Upper lobe of left lung (tissue), 6 donors: ENCODE measurements at regions not wholly inside any gene's neighbourhood (a gene's known extent, or its start where the extent isn't known, plus 50 kb on each side); places are given as distances from the start of the nearest gene placed in this dataset.

Experiments used
- ATAC-seq, 2 donors: fragments of 200-7000 bp; cut with Tn5 transposase; one replicate each; pipeline ENCODE4 v1.9.1; 2022; ENCODE audit warnings: mild to moderate bottlenecking in 2 of 2, moderate library complexity in 2 of 2; ENCODE audit not compliant: low FRiP score in 2 of 2
- DNase-seq, 2 donors: peaks; one replicate each; pipeline ENCODE4 v3.0.0-alpha.2; 2019 to 2020
- H3K27ac ChIP-seq, 4 donors: fragments of 200-600 bp; sonication (generic); one replicate each; pipeline ENCODE4 v1.5.1; 2016 to 2019
- H3K27me3 ChIP-seq, 4 donors: fragments of 200-600 bp; sonication (generic); one replicate each; pipeline ENCODE4 v1.5.1; 2017 to 2019
- H3K36me3 ChIP-seq, 4 donors: fragments of 200-600 bp; sonication (generic); one replicate each; pipeline ENCODE4 v1.5.1; 2016 to 2019
- H3K4me1 ChIP-seq, 4 donors: fragments of 200-600 bp; sonication (generic); one replicate each; pipeline ENCODE4 v1.5.1; 2018 to 2019
- H3K4me3 ChIP-seq, 4 donors: fragments of 200-600 bp; sonication (generic); one replicate each; pipeline ENCODE4 v1.5.1; 2017 to 2019; ENCODE audit warnings: mild to moderate bottlenecking in 2 of 4, moderate library complexity in 1 of 4
- H3K9me3 ChIP-seq, 4 donors: fragments of 200-600 bp; sonication (generic); one replicate each; pipeline ENCODE4 v1.5.1; 2018 to 2019
- EP300 ChIP-seq, 4 donors: sonication (generic); formaldehyde crosslinking; IDR thresholded peaks; one replicate each; pipeline ENCODE4 v1.5.1; 2017; ENCODE audit warnings: antibody characterized with exemption in 4 of 4, control low read depth in 2 of 4
- POLR2A ChIP-seq, 4 donors: fragments of 450-650 bp; IDR thresholded peaks; one replicate each; pipeline ENCODE4 v1.5.1; 2016 to 2017; ENCODE audit warnings: antibody characterized with exemption in 4 of 4, mild to moderate bottlenecking in 2 of 4
- POLR2AphosphoS5 ChIP-seq, 2 donors: sonication (generic); formaldehyde crosslinking; IDR thresholded peaks; one replicate each; pipeline ENCODE4 v1.5.1; 2017; ENCODE audit warnings: antibody characterized with exemption in 2 of 2
- WGBS, 2 donors: methylation state at CpG; one replicate each; pipeline ENCODE4 v1.1.5; 2017 to 2018; 5-methylcytosine and 5-hydroxymethylcytosine counted together
- TF ChIP-seq, protein P1 (sequence below), 6 experiments: fragments of 450-650 bp in 4 of 6; fragments of 200-600 bp in 2 of 6; sonication (generic) in 2 of 6; IDR thresholded peaks; one replicate each; pipeline ENCODE4 v1.5.1; 2016 to 2019; ENCODE audit warnings: antibody characterized with exemption in 6 of 6
- donor health status: DM: no; HTN: no; CAD: no; lungs with moderate emphysema.
- donor health status: DM: no; HTN: yes; CAD: no; lungs with severe emphysema.

DNA sequence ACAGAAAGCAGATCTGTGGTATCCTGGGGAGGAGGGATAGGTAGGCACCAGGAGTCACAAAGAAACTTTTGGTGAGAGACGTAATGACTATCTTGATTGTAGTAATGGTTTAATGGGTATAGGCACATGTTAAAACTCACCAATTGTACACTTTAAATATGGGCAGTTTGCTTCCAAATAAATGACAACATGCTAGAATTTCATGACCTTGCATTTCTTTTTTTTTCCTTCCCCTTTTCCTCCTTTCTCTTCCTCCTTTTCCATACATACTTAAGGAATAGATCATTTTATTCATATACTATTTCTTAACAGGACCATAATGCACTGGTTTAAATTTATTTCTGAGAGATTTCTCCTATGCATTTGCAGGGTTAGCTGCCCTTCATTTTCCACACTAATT lies 341.8 kb downstream of the TMEM182 start:
- no peak for ATAC-seq
- H3K4me3 ChIP-seq = no peak overlapping the region
- H3K27me3 ChIP-seq = no peaks in the 10 kb centered on the region
- H3K4me1 ChIP-seq = no peaks in the 10 kb centered on the region
- no peak for TF ChIP-seq EP300 (IDR thresholded peaks at IDR 0.05)
- no peak for TF ChIP-seq POLR2AphosphoS5 (IDR thresholded peaks at IDR 0.05)
- no peak for TF ChIP-seq POLR2A (IDR thresholded peaks at IDR 0.05)
- TF ChIP-seq, protein P1, sequence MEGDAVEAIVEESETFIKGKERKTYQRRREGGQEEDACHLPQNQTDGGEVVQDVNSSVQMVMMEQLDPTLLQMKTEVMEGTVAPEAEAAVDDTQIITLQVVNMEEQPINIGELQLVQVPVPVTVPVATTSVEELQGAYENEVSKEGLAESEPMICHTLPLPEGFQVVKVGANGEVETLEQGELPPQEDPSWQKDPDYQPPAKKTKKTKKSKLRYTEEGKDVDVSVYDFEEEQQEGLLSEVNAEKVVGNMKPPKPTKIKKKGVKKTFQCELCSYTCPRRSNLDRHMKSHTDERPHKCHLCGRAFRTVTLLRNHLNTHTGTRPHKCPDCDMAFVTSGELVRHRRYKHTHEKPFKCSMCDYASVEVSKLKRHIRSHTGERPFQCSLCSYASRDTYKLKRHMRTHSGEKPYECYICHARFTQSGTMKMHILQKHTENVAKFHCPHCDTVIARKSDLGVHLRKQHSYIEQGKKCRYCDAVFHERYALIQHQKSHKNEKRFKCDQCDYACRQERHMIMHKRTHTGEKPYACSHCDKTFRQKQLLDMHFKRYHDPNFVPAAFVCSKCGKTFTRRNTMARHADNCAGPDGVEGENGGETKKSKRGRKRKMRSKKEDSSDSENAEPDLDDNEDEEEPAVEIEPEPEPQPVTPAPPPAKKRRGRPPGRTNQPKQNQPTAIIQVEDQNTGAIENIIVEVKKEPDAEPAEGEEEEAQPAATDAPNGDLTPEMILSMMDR (IDR thresholded peaks at IDR 0.05) = no peak
- H3K36me3 ChIP-seq = no peaks in the 10 kb centered on the region
- H3K9me3 ChIP-seq = no peaks in the 10 kb centered on the region
- no peak overlapping the region for H3K27ac ChIP-seq
- WGBS, 2 donors = 85 to 86% methylated on average over 1 of the region's 1 CpG
- no peak for DNase-seq

DNA sequence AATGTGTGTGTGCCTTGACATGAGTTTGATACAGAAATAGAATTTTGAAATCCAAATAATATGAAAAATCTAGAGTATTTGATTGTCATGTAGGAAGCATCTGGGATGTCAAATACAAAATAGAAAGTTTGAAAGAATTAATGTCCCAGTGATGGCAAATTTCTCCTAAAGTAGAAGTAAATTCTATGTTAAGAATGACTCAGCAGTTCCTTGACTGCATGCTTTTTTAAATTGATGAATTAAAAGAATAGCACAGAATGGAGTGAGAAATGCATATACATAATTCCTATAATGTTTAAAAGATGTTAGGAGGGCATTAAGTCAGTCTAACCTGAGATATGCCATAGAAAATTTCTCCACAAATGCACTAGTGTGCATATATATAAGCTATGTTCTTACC lies 357.5 kb downstream of the TMEM182 start:
- Histone ChIP-seq H3K4me1 (no peaks in the 10 kb centered on the region), H3K36me3 (no peaks in the 10 kb centered on the region), H3K9me3 (no peaks in the 10 kb centered on the region), H3K4me3 (no peak overlapping the region), H3K27ac (no peak overlapping the region), H3K27me3 (no peaks in the 10 kb centered on the region)
- ATAC-seq (no peak), DNase-seq (no peak)
- TF ChIP-seq, protein P1 (IDR thresholded peaks at IDR 0.05) = no peak
- no peak for TF ChIP-seq POLR2A (IDR thresholded peaks at IDR 0.05)
- no peak for TF ChIP-seq POLR2AphosphoS5 (IDR thresholded peaks at IDR 0.05)
- no peak for TF ChIP-seq EP300 (IDR thresholded peaks at IDR 0.05)

DNA sequence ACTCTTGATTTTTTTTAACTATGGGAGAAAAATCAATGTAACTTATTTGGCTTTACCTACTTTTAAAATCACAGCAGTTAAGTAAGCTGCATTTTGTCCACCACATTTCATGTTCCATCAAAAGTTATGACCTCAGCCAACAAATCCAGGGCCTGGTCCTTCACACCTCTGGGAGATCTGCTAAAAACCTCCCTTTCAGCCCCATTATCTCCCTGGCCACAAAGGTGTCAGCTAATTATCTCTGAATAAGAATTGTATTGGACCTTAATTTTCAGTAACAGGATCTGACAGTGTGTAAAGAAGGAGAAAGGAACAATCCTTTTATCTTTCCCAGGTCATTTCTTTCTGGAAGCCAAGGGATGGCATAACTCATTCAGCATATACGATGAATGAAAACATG lies 359.3 kb downstream of the TMEM182 start:
- H3K36me3 ChIP-seq = no peaks in the 10 kb centered on the region
- H3K27me3 ChIP-seq = no peaks in the 10 kb centered on the region
- H3K4me3 ChIP-seq = no peak overlapping the region
- H3K9me3 ChIP-seq = no peaks in the 10 kb centered on the region
- TF ChIP-seq POLR2A (IDR thresholded peaks at IDR 0.05) = no peak
- no peak for TF ChIP-seq POLR2AphosphoS5 (IDR thresholded peaks at IDR 0.05)
- DNase-seq (no peak), ATAC-seq (no peak)
- WGBS, 2 donors = 65 to 92% methylated on average over 1 of the region's 1 CpG
- no peak overlapping the region for H3K27ac ChIP-seq
- H3K4me1 ChIP-seq = no peaks in the 10 kb centered on the region

DNA sequence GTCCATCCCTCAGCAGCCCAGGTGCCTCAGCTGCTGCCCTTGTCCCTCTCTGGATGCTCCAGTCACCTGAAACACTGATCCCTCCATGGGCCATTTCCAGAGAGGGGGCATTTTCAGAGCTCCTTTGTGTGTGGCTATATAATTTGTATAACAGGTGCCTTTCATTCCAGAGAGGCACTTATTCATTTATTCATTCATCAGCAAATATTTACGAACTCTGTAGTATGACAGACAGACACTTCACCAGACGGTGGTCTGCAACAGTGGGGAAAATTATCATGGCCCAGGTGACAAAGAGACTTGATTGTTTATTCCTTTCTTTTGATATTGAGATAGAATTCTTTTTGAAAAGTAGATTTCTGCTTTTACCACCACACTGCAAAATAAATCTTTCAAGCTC lies 361.7 kb downstream of the TMEM182 start:
- no peaks in the 10 kb centered on the region for H3K4me1 ChIP-seq
- H3K27ac ChIP-seq = no peak overlapping the region
- TF ChIP-seq POLR2AphosphoS5 (IDR thresholded peaks at IDR 0.05) = no peak
- no peak for TF ChIP-seq EP300 (IDR thresholded peaks at IDR 0.05)
- TF ChIP-seq, protein P1 (IDR thresholded peaks at IDR 0.05) = no peak
- no peak for TF ChIP-seq POLR2A (IDR thresholded peaks at IDR 0.05)
- DNase-seq = peak in 1 of 2 donors; percentile 1
- ATAC-seq = no peak
- no peak overlapping the region for H3K4me3 ChIP-seq
- H3K27me3 ChIP-seq = no peaks in the 10 kb centered on the region
- no peaks in the 10 kb centered on the region for H3K9me3 ChIP-seq
- no peaks in the 10 kb centered on the region for H3K36me3 ChIP-seq
- 67 to 78% methylated on average over 2 of the region's 2 CpGs for WGBS, 2 donors

DNA sequence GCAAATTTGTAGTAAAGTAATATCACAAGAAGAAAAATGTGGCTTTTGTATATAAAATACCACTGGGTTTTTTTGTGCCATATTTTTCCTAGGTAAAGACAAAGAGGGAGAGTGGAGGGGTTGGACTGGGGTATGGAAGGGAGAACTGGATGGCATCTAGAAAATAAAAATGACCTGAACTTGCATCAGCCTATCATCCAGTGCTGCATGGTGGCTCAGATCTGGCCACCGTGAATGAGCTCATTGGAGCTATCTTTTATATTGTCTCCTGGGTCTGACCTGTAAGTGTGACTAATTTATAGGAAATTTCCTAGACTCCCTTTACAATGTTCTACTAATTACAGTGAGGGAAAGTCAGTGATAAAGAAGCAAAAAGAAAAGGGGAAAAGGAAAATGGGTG lies 369.0 kb downstream of the TMEM182 start:
- TF ChIP-seq POLR2AphosphoS5 (IDR thresholded peaks at IDR 0.05) (no peak), EP300 (IDR thresholded peaks at IDR 0.05) (no peak), POLR2A (IDR thresholded peaks at IDR 0.05) (no peak)
- TF ChIP-seq, protein P1 (IDR thresholded peaks at IDR 0.05) = no peak
- Histone ChIP-seq H3K27me3 (no peaks in the 10 kb centered on the region), H3K4me3 (no peak overlapping the region), H3K36me3 (no peaks in the 10 kb centered on the region), H3K4me1 (no peaks in the 10 kb centered on the region), H3K9me3 (no peaks in the 10 kb centered on the region), H3K27ac (no peak overlapping the region)
- ATAC-seq = no peak
- 81 to 85% methylated on average over 1 of the region's 1 CpG for WGBS, 2 donors
- DNase-seq = no peak
